Forelimb muscle (tissue), 1 donor: ENCODE measurements at regions not wholly inside any gene's neighbourhood (a gene's known extent, or its start where the extent isn't known, plus 50 kb on each side); places are given as distances from the start of the nearest gene placed in this dataset.

Experiments
- DNase-seq: peaks from one replicate; pipeline ENCODE4 v3.0.0-alpha.2; 2013; ENCODE audit warnings: low read depth

DNA sequence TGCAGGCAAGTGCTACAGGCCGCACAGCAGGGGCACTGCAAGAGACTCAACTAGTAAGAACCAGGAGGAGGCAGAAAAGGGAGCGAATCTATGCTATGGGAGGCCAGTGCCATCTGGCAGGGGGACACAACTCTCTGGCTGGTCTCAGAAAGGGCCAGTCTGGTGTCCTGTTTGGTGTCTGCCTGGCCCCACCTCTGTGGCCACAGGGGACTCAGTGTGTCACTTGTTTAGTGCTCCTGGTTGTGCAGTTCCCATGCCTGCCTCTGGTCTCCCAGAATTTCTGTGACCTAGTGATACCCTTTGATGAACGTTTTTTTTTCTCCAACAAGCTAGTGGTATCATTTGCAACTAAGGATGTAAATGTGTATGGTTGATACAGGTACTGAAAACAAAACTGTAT, 59.2 kb upstream of the JCAD start:
- DNase-seq, result no peak

- DNase-seq, result no peak
These were observed 58.6 kb upstream of the JCAD start for GRCh38 chr10:30117812-30118501.

- DNase-seq, result no peak
These were observed 56.7 kb upstream of the JCAD start for GRCh38 chr10:30116041-30116491.

GRCh38 chr10:30115626-30115940, 56.2 kb upstream of the JCAD start:
- DNase-seq, result no peak

DNA sequence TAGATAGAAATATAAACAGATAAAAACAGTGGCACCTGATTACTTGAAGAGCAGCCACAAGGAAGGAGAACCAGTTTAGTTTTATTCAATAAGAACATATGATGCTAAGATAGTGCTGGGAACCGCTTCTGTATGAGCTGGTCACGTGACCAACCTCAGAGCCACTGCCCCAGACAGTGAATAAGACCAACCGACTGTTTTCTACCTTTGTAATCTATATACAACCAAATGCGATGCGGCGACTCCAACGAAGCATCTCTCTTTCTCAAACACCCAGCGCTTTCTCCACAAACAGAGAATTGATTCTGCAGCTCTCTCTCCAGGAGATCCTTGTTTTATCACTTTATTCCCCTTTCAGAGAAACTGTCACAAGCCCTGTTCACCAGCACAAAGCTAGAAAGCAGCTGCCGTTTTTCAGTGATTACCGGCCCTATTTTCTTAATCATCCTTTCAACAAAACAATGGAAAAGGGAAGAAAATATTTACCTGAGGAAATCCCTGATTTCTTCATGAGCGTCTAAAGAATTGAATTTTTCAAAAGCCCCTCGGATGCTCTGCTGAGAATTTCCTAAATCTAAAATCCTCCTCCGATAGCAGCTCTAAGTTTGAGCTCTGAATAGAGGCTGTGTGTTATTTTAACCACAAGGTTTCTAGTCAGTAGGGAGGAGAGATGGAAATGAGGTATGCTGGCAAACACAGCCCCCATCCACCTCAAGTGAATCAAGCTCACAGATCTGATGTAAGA, 55.7 kb upstream of the JCAD start:
- DNase-seq, result no peak

DNA sequence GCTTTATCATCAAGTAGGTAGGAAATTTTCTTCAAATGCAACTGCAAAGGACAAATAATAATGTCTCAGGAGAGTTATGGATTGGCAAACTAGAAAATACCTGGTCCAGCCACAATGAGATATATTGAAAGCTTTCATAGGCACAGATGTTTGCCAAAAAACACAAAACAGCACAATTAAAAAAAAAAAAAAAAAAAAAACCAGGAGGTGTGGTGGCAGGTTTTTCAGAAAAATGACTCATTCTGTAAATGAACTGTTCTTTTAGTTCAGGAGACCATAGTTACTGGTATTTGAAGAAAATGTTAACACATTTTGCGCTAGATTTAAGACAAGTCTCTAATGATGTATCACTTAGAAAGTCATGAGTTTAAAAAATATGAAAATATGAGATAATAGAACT, 55.0 kb upstream of the JCAD start:
- no peak for DNase-seq

DNA sequence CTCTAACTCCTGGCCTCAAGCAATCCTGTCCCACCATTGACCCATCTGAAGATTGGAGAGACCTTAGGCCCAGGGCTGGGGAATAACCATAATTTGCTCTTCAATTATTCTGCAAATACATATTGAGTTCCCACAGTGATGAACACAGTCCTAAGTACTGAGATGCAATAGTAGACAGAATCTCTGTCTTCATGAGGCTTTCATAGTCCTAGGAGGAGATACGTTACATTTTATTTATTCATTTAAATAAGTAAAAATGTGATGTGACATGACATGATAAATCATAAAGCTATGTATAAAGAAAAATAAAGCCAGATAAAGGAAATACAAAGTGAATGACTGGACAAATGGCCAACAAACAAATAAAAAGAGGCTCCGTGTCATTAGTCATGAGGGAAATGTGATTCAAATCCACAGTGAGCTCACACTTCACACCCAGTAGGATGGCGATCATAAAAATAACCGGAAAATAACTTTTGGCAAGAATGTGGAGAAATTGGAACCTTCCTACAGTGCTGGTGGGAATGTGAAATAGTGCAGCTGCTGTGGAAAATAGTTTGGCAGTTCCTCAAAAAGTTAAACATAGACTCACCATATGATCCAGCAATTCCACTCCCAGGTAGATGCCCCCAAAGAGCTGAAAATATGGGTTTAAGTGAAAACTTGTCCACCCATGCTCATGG, 52.1 kb upstream of the JCAD start:
- DNase-seq, result no peak
